Trophoblast cell (in vitro differentiated cells and primary cell): ENCODE measurements at regions not wholly inside any gene's neighbourhood (a gene's known extent, or its start where the extent isn't known, plus 50 kb on each side); places are given as distances from the start of the nearest gene placed in this dataset.

Experiments used
- DNase-seq, 2 donors: peaks; one replicate each; pipeline ENCODE4 v3.0.0-alpha.2; 2016
- H2AFZ ChIP-seq: 2 replicates; pipeline ENCODE4 v1.6.1; 2013; ENCODE audit warnings: low read length, moderate library complexity, mild to moderate bottlenecking; ENCODE audit not compliant: insufficient read depth, poor library complexity
- H2AK5ac ChIP-seq: 2 replicates; pipeline ENCODE4 v1.6.1; 2013; ENCODE audit warnings: mild to moderate bottlenecking, low read length
- H2BK120ac ChIP-seq: 2 replicates; pipeline ENCODE4 v1.6.1; 2013; ENCODE audit warnings: low read length, mild to moderate bottlenecking, moderate library complexity; ENCODE audit not compliant: insufficient read depth, poor library complexity
- H2BK12ac ChIP-seq: 2 replicates; pipeline ENCODE4 v1.6.1; 2013; ENCODE audit warnings: mild to moderate bottlenecking, low read length, moderate library complexity
- H2BK5ac ChIP-seq: 2 replicates; pipeline ENCODE4 v1.6.1; 2013; ENCODE audit warnings: low read length, low read depth, moderate library complexity, mild to moderate bottlenecking; ENCODE audit not compliant: poor library complexity
- H3K14ac ChIP-seq: 2 replicates; pipeline ENCODE4 v1.6.1; 2013; ENCODE audit warnings: mild to moderate bottlenecking, low read length
- H3K18ac ChIP-seq: 2 replicates; pipeline ENCODE4 v1.6.1; 2013; ENCODE audit warnings: mild to moderate bottlenecking, low read length
- H3K23ac ChIP-seq: 2 replicates; pipeline ENCODE4 v1.6.1; 2013; ENCODE audit warnings: low read length
- H3K27ac ChIP-seq: 2 replicates; pipeline ENCODE4 v1.5.1; 2013; ENCODE audit warnings: low read depth, mild to moderate bottlenecking, inconsistent platforms, low read length, moderate library complexity
- H3K27me3 ChIP-seq: 2 replicates; pipeline ENCODE4 v1.6.1; 2013; ENCODE audit warnings: inconsistent platforms, mild to moderate bottlenecking, low read length, moderate library complexity; ENCODE audit not compliant: insufficient read depth
- H3K36me3 ChIP-seq, 2 experiments: 1 replicate in 1 of 2; 2 replicates in 1 of 2; pipeline ENCODE4 v1.6.1; 2013; ENCODE audit warnings: low read length in 2 of 2, mild to moderate bottlenecking in 2 of 2, moderate library complexity in 1 of 2; ENCODE audit not compliant: insufficient read depth in 2 of 2, control insufficient read depth in 1 of 2
- H3K4ac ChIP-seq: 2 replicates; pipeline ENCODE4 v1.6.1; 2013; ENCODE audit warnings: low read depth, mild to moderate bottlenecking, low read length, moderate library complexity
- H3K4me1 ChIP-seq, 2 experiments: 1 replicate in 1 of 2; 2 replicates in 1 of 2; pipeline ENCODE4 v1.6.1; 2013; ENCODE audit warnings: low read length in 2 of 2, mild to moderate bottlenecking in 2 of 2, moderate library complexity in 1 of 2; ENCODE audit not compliant: insufficient read depth in 2 of 2, control insufficient read depth in 1 of 2
- H3K4me2 ChIP-seq: 2 replicates; pipeline ENCODE4 v1.6.1; 2013; ENCODE audit warnings: inconsistent platforms, mild to moderate bottlenecking, low read length, moderate library complexity
- H3K4me3 ChIP-seq: 2 replicates; pipeline ENCODE4 v1.5.1; 2013; ENCODE audit warnings: mild to moderate bottlenecking, low read depth, low read length, inconsistent platforms
- H3K79me1 ChIP-seq: one replicate; pipeline ENCODE4 v1.6.1; 2013; ENCODE audit warnings: low read length
- H3K79me2 ChIP-seq: 2 replicates; pipeline ENCODE4 v1.6.1; 2013; ENCODE audit warnings: low read length, mild to moderate bottlenecking; ENCODE audit not compliant: control insufficient read depth, insufficient read depth, poor library complexity
- H3K9ac ChIP-seq: 2 replicates; pipeline ENCODE4 v1.6.1; 2013; ENCODE audit warnings: mild to moderate bottlenecking, low read length
- H3K9me3 ChIP-seq: 2 replicates; pipeline ENCODE4 v1.6.1; 2013; ENCODE audit warnings: low read depth, mild to moderate bottlenecking, control low read depth, inconsistent platforms, low read length; ENCODE audit not compliant: insufficient read depth
- H4K12ac ChIP-seq: 2 replicates; pipeline ENCODE4 v1.6.1; 2013; ENCODE audit warnings: low read depth, mild to moderate bottlenecking, low read length, moderate library complexity
- H4K8ac ChIP-seq: 2 replicates; pipeline ENCODE4 v1.6.1; 2013; ENCODE audit warnings: low read depth, mild to moderate bottlenecking, low read length, moderate library complexity
- H4K91ac ChIP-seq: one replicate; pipeline ENCODE4 v1.6.1; 2013; ENCODE audit warnings: low read depth, mild to moderate bottlenecking, low read length, moderate library complexity
- WGBS: extraction: QIAGEN DNeasy Blood & Tissue Kit; methylation state at CpG from one replicate; pipeline ENCODE4 v1.1.7; 2013; ENCODE audit warnings: missing lambda C conversion rate; ENCODE audit not compliant: insufficient read length, insufficient coverage; ENCODE audit errors: extremely low coverage; 5-methylcytosine and 5-hydroxymethylcytosine counted together

- no peak overlapping the region for H3K14ac ChIP-seq
- H3K36me3 ChIP-seq, result no peaks in the 10 kb centered on the region
- no peaks in the 10 kb centered on the region for H3K27me3 ChIP-seq
- no peaks in the 10 kb centered on the region for H3K4me1 ChIP-seq
- no CpG with 5 or more reads among the region's 5 CpGs for WGBS
- H2AK5ac ChIP-seq, result no peak overlapping the region
- H4K12ac ChIP-seq, result no peak overlapping the region
- H2BK5ac ChIP-seq, result no peak overlapping the region
- no peak overlapping the region for H2BK12ac ChIP-seq
- no peak overlapping the region for H3K23ac ChIP-seq
- no peak overlapping the region for H3K4me3 ChIP-seq
- no peaks in the 10 kb centered on the region for H3K79me2 ChIP-seq
- H3K4ac ChIP-seq, result no peak overlapping the region
- no peak overlapping the region for H3K4me2 ChIP-seq
- H3K79me1 ChIP-seq, result no peaks in the 10 kb centered on the region
- H2AFZ ChIP-seq, result no peak overlapping the region
- no peak overlapping the region for H3K27ac ChIP-seq
- no peak overlapping the region for H2BK120ac ChIP-seq
- no peak for DNase-seq
- H4K8ac ChIP-seq, result no peak overlapping the region
- no peak overlapping the region for H3K18ac ChIP-seq
- no peak overlapping the region for H3K9ac ChIP-seq
- H4K91ac ChIP-seq, result no peak overlapping the region
- H3K9me3 ChIP-seq, result no peaks in the 10 kb centered on the region
Observed at GRCh38 chr2:4098137-4098536, 394.8 kb downstream of the DCDC2C start.

- H2AK5ac ChIP-seq, result no peak overlapping the region
- no peak overlapping the region for H3K4ac ChIP-seq
- H3K9me3 ChIP-seq, result peaks cover 4% of the 10 kb centered on the region
- no CpG with 5 or more reads among the region's 2 CpGs for WGBS
- H2AFZ ChIP-seq, result no peak overlapping the region
- H2BK12ac ChIP-seq, result no peak overlapping the region
- H3K23ac ChIP-seq, result no peak overlapping the region
- H3K4me1 ChIP-seq, result no peaks in the 10 kb centered on the region
- H3K36me3 ChIP-seq, result no peaks in the 10 kb centered on the region
- no peak overlapping the region for H4K8ac ChIP-seq
- H3K27ac ChIP-seq, result no peak overlapping the region
- no peak overlapping the region for H4K91ac ChIP-seq
- H3K4me2 ChIP-seq, result no peak overlapping the region
- no peak overlapping the region for H3K18ac ChIP-seq
- no peaks in the 10 kb centered on the region for H3K27me3 ChIP-seq
- H3K9ac ChIP-seq, result no peak overlapping the region
- no peaks in the 10 kb centered on the region for H3K79me1 ChIP-seq
- H2BK120ac ChIP-seq, result no peak overlapping the region
- no peak overlapping the region for H3K4me3 ChIP-seq
- H4K12ac ChIP-seq, result no peak overlapping the region
- H3K14ac ChIP-seq, result no peak overlapping the region
- no peaks in the 10 kb centered on the region for H3K79me2 ChIP-seq
- H2BK5ac ChIP-seq, result no peak overlapping the region
- no peak for DNase-seq
Observed at GRCh38 chr2:4101936-4102335, 398.6 kb downstream of the DCDC2C start.

- H2AFZ ChIP-seq, result no peak overlapping the region
- peaks cover 7% of the 10 kb centered on the region for H3K9me3 ChIP-seq
- H3K23ac ChIP-seq, result no peak overlapping the region
- H4K91ac ChIP-seq, result no peak overlapping the region
- H2BK5ac ChIP-seq, result no peak overlapping the region
- no peak overlapping the region for H3K4ac ChIP-seq
- no peak overlapping the region for H2BK12ac ChIP-seq
- no peak overlapping the region for H4K8ac ChIP-seq
- no peak overlapping the region for H3K4me3 ChIP-seq
- H3K79me1 ChIP-seq, result no peaks in the 10 kb centered on the region
- no CpG with 5 or more reads among the region's 7 CpGs for WGBS
- H3K9ac ChIP-seq, result peak overlapping the region; percentile 33
- no peaks in the 10 kb centered on the region for H3K79me2 ChIP-seq
- no peak overlapping the region for H4K12ac ChIP-seq
- H3K27ac ChIP-seq, result no peak overlapping the region
- no peak overlapping the region for H2BK120ac ChIP-seq
- no peak overlapping the region for H2AK5ac ChIP-seq
- no peak overlapping the region for H3K18ac ChIP-seq
- H3K14ac ChIP-seq, result no peak overlapping the region
- no peaks in the 10 kb centered on the region for H3K27me3 ChIP-seq
- H3K4me2 ChIP-seq, result no peak overlapping the region
- DNase-seq, result no peak
- no peaks in the 10 kb centered on the region for H3K4me1 ChIP-seq
- H3K36me3 ChIP-seq, result no peaks in the 10 kb centered on the region
Observed at GRCh38 chr2:4107179-4107578, 403.8 kb downstream of the DCDC2C start.

- H3K79me2 ChIP-seq, result no peaks in the 10 kb centered on the region
- no peak overlapping the region for H3K4me3 ChIP-seq
- H4K91ac ChIP-seq, result no peak overlapping the region
- no peak overlapping the region for H2BK12ac ChIP-seq
- no peak overlapping the region for H2BK120ac ChIP-seq
- H2AK5ac ChIP-seq, result no peak overlapping the region
- no peaks in the 10 kb centered on the region for H3K27me3 ChIP-seq
- no peaks in the 10 kb centered on the region for H3K4me1 ChIP-seq
- no peak overlapping the region for H3K18ac ChIP-seq
- no peak overlapping the region for H3K4ac ChIP-seq
- H3K79me1 ChIP-seq, result no peaks in the 10 kb centered on the region
- DNase-seq, result no peak
- H3K36me3 ChIP-seq, result no peaks in the 10 kb centered on the region
- no peak overlapping the region for H3K14ac ChIP-seq
- no peak overlapping the region for H3K27ac ChIP-seq
- H4K8ac ChIP-seq, result no peak overlapping the region
- WGBS, result no CpG with 5 or more reads among the region's 4 CpGs
- H3K4me2 ChIP-seq, result no peak overlapping the region
- no peak overlapping the region for H2BK5ac ChIP-seq
- no peak overlapping the region for H3K9ac ChIP-seq
- no peak overlapping the region for H3K23ac ChIP-seq
- H4K12ac ChIP-seq, result no peak overlapping the region
- H3K9me3 ChIP-seq, result peaks cover 3% of the 10 kb centered on the region
- H2AFZ ChIP-seq, result no peak overlapping the region
Observed at GRCh38 chr2:4110273-4110672, 406.9 kb downstream of the DCDC2C start.
